ENCODE measurements at regions not wholly inside any gene's neighbourhood (a gene's known extent, or its start where the extent isn't known, plus 50 kb on each side); places are given as distances from the start of the nearest gene placed in this dataset.
"Not testable (repeated sequence)": the region's sequence is repeated elsewhere in the genome, so short reads cannot be mapped to it uniquely, and the experiment has no call there.

DNA sequence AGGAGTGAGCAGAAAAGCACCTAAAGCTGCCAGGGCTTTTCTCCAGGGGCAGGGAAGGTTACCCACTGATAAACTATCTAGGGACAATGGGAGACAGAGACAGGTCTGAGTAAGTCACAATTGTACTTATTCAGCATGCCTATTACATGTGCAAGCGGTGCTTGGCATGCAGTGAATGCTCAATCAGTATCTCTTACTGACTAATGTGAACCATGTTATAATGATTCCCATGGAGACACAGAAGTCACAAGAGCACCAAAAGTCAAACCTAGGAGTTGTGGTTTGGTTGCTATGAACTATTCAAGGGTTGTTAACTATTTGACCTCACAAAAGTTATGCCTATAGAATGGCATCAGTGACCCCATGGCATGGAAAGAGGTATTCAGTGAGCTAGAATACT is 50.0 kb upstream of the RASGRP1 start:
- DNase-seq, result no peak

DNA sequence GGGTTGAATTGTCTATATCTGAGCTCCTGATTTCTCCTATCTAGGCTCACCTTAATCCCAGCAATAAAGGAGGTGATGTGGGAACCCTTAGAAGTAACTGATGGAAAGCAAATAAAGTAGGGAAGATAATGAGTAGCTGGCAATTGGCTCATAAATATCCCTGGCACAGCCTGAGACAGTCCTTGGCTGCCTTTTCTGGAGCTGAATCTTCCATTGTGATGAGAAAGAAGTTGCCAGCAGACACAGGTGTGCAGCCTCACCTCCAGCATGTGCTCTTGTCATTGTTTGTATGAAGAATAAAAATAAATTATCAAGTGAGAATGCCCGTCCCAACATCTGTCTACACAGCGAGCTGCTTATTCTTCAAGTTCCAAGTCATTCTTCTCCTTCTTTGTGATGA is 53.2 kb upstream of the RASGRP1 start:
- DNase-seq, result no peak

DNA sequence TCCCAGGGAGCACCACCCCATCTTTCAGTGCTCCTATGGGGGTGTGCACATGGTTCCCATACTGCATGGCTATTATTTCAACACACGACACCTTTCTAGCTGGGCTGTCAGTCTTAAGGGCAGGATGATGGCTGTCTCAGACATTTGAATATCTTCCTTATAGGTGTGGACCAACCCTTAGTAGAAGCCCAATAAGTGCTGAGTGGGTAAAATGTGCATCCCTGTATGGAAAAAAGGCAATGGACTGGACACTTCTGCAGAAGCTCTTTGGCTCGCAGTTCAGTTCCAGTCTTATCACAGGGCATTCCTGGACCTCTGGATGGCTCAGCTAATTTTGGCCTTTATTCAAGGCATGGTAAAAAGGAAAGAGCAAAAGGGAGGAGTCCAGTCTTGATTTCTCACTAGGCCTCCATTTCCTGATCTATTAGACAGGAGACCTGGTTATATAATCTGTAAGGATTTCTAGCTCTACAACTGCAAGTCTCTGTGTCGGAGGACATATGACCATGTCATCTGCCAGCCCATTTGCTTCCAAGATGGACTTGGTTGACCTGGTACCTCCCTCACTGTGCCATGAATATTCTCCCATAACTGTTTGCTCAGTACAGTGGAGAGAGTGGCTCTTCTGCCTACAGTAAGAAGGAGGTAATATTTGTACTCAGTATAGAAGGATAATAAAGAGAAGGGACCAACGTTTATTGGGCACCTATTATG is 53.8 kb upstream of the RASGRP1 start:
- no peak for DNase-seq

DNA sequence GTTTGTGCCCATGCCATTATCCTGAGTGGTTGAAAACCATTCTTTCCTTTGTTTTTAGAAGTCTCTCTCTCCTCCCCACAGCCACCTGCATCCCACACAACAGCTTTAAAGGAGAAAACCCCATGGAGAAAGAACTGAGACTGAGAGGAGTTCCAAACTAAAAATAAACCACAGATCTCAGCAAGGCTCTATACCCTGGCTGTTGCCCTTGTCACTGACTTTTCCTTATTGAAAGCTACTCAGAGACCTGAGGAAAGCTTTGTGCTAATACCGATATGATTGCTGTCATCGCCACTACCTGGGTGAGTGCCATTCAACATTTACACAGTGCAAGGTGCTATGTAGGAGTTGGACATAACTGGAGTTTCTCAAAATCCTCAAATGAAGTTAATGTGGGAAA is 55.5 kb upstream of the RASGRP1 start:
- DNase-seq, result no peak

DNA sequence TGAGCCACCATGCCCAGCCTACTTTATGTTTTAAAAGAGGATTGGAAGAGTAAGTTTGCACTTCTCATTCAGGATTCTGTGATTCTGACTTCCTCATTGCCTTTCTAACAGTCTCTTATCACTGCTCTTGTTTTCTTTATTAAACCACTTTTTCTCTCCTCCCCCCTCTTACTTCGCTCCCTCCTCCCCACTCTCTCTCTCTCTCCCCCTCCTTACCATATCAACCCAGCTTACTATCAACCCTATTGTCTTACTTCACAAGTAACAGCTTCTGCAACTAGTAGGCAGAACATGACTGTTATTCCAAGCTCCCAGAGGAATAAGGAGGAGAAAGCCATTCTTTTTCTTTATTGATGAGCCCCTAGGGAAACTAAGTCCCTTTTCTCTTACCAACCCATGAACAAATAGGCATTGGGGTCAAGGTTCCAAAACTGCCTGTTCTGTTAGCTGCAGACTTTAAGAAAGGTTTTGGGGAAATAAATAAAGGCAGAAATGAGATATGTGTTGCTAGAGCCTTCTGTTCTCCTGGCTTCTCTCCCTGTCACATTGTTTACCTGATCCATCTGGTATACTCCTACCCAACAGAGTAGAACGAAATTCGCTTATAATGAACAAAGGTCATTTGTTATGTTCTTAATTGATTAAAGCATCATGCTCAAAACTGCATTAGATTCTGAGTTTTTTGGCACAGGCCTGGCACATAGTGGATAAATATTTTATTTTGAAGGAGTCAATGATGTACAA is 56.4 kb upstream of the RASGRP1 start:
- DNase-seq, result peak; percentile 98

DNA sequence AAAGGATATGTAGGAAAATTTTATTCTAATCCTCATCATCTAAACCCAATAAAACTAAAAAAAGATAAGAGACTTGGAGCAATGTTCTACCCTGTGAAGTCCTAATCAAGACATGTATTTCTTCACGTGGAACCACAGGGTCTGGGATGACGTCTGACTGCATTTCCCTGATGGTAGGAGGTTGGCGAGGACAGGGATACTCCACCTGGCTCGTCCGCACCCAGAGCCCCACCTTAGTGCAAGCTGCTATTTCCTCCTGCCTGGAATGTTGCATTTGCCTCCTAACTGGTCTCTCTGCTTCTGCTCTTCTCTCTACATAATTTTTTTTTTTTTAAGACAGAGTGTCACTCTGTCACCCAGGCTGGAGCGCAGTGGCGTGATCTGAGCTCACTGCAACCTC is 57.7 kb upstream of the RASGRP1 start:
- no peak for DNase-seq

DNA sequence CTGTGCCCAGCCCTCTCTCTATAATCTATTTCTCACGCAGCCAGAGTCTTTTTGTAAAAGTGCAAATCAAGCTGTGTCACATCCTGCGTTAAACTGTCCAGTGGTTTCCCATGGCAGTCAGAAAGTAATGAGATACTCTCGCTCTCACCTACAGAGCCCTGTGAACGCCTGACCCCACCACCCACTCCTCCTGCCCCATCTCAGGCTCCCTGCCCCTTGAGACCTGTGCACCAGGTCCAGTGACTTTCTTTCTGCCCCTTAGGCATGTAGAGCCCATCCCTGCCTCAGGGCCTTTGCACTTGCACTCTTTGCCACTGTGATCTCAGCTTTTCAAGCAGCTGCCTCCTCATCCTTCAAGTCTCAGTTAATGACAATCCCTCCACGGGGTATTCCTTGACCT is 58.3 kb upstream of the RASGRP1 start:
- DNase-seq, result no peak

DNA sequence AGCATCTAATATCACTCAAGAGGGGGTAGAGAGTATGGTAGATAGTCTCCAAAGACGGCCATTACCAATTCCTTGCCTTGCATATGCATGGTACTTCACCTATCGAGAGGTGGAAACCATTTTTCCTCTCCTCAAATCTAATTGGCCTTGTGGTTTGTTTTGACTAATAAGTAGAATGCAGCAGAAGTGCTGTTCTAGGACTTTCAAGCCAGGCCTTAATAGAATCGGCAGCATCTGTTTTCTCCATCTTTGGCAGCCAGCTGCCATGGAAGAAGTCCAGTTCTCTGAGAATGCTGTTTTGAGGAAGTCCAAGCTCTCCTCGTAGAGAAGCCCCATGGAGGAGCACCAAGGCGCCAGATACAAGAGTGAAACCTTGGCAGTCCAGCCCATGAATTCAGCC is 59.1 kb upstream of the RASGRP1 start:
- DNase-seq, result no peak

DNA sequence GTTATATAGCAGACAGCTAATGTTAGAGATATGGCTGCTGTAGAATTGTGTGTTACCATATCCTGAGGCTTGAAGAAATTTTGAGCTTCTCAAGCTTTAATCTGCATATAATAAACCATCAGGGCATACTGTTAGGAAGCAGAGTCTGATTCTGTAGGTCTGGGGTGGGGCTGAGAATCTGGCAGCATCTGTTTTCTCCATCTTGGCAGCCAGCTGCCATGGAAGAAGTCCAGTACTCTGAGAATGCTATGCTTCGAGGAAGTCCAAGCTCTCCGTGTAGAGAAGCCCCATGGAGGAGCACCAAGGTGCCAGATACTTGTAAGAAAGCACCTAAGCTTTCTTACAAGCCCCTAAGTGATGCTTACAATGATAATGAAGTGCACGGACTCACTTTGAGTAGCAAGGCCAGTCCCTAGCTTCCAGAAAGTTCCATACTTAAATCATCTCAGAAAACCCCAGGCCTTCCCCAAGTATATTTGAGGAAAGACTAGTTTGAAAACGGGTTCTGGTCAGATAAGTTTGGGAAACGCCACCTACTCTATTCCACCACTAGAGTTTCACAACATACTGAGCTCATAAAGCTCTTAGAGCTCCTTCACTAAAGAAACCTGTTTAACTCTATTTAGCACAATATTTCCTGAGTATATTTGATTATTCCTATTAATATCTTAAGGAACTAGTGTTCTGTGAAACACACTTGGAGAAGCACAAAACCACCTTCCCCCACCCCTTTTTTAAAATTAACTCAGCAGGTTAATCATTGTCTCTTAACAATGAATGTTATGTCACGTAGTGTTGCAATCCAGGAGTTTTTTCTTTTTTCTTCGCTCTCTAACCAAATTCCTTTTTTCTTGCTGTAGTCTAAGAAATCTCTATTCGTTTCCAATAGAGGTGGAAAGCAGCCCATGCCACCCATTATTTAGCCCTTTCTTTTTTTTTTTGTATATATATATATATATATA is 59.9 kb upstream of the RASGRP1 start:
- DNase-seq, result peak; percentile 22

DNA sequence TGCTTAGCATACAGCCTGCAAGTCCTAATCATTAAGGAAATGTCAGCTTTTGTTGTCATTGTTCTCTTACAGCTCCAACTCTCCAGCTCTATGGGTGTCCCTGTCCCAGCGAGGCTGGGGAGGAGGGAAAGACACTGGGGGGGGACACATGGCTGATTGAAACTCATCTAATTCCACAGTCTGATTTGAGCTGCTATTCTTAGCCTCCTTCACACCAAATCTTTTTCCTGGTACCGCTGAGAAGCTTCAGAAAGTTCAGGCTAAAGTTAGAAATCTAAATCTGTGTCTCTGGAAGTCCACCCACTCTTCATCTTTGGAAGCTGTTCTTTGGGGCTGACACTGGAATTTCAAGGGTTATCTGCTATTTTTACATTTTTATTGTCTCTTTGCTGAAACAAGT is 61.3 kb upstream of the RASGRP1 start:
- no peak for DNase-seq

DNA sequence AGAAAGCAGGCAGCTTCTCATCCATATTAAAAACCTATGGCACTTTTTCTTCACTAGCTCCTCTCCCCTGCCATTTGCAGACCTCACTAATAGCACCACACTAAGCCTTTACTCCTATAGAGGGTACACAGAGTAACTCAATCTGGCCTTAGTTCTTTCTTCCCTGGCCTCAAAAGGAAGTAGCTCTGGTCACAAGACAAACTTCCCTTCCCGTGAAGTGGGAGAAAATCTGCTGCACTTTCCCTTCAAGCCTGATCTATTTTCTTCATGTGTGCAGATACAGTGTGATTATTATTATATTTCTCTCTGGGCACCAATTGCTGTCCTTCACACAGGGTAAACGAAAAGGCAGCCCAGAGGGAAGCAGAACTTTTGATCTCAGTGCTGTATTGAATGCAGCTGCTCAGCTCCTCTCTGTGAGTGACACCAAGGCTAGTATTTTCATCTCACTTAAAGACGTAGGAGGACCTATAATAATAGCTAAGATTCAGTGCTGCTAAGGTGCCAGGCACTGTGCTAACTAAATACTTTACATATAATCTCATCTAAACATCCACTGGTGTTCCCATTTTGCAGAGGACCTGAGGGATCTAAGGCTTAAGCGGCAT is 61.9 kb upstream of the RASGRP1 start:
- DNase-seq, result no peak

DNA sequence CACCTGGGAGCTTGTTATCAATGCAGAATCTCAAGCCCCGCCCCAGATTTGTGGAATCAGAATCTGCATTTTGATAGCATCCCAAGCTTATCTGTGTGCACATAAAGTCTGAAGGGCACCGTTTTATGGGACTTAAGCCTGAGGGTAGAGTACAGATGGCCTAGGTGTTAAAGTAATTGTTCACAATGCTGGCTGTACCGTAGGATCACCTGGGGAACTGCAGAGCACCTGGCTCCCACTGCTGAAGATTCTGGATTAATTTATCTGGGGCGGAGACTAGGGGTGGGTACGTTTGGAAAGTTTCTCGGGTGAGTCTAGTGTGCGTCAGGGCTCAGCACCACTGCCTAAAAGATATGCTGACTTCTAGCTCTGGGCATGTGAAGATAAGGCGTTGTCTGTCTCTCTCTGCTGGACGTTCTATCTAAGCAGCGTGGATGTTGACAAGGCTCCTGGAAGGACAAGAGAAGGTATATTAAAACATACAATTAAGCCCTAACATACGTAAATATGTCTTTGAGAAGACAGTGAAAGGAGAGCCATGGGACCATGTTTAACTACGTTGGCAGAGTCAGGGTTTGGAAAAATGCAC is 63.2 kb upstream of the RASGRP1 start:
- peak; percentile 72 for DNase-seq

DNA sequence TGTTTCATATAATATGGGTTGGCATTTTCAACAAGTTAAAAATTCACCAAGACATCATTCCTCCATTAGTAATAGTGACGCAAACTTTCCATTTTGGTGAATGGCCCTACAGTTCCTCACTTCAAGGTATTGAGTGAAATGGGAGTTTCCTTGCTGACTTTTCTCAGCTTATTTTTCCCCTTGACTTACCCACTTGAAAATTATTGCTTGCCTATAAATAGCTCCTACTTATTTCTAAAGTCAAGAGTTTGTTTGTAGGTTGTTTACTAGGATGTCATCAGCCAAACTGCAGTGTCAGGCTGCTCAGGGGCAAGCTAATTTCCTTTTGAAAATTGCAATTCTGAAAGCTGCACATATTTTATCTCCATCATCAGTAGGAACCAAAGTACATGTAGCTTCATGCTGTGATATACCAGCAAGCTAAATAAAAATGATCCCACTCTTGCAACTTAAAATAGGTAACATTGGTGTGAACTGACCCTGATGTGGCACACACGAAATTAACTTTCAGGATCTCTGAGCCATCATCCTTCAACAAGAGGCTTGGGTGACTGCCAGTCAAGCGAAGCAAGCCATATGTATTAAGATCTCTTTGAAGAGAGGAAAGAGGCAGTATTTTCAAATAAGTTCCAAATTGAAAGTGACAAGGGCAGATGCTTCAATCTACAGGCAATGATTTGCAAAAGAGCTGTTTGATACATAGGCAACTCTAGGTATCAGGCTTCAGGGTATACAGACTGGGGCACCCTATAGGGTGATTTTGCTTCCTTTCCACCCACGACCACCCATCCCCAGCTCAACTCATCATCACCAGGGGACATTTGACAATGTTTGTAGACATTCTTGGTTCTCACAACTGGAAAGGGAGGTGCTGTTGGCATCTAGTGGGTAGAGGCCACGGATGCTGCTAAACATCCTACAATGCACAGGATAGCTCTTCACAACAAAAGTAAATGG is 66.8 kb upstream of the RASGRP1 start:
- no peak for DNase-seq

DNA sequence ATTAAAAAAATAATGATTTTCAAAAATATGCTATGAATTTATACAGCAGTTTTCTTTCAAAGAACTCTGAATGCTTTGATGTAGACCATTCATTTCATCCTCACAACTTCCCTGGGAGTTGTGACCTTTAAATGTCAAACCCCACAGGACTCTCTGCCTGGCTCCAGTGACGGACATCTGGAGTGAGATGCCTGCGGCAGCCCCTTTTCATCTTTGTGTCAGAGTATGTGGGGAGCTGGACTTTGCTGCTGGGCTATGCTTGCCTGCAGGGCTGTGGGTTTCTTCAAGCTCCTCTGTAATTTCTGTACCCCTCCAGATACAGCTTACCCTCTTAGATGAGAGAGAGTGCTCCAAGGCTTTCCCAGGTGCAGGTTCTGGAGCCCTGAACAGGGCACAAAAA is 70.6 kb upstream of the RASGRP1 start:
- no peak for DNase-seq

DNA sequence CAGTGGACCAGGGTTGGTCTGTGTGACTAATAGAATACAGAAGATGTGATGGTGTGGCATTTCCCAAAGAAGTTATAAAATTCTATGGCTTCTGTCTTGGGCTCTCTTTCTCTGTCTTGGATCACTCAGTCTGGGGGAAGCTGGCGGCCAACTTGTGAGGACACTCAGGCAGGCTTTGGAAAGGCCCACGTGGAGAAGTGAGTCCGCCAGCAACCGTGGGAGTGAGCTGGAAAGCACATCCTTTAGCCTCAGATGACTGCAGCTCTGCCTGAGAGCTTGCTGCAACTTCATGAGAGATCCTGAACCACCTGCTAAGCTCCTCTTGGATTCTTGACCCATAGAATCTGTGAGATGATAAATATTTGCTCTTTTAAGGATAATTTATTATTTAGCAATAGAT is 72.0 kb upstream of the RASGRP1 start:
- no peak for DNase-seq

DNA sequence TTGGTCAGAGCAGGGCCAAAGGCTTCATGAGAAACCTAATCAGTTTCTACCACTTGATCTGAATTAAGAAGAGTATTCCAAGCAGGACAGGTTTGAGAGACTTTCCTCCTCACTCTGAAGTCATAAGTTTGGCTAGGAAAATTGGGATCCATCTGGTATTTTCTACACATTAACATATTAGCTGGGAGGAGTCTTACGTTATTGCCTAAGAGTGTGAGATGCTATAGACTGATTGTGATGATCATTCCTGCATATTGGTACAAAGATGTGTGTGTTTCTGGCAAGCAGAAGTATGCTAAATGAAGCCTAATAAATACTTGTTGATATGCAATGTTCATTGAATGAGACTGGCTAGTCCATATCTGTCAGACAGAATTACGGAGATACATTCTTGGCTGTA is 73.5 kb upstream of the RASGRP1 start:
- DNase-seq, result no peak

DNA sequence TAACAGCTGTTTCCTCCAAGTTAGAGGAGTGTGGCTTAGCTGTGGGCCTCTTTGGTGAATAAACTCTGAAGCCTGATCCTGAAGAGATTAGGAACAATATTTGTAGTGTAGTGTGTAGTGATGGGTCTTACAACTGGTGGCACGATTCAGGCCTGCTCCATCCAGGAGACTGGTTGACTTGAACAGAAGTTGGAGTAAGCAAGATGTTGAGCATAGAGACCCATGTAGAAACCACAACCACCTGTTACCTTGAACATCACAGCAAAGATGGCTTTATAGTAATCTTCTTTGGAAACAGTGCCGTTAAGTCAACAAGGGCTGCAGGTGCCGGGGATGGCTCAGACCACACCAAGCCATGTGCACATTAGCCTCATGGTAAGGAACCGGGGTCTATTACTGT is 74.2 kb upstream of the RASGRP1 start:
- DNase-seq, result no peak

DNA sequence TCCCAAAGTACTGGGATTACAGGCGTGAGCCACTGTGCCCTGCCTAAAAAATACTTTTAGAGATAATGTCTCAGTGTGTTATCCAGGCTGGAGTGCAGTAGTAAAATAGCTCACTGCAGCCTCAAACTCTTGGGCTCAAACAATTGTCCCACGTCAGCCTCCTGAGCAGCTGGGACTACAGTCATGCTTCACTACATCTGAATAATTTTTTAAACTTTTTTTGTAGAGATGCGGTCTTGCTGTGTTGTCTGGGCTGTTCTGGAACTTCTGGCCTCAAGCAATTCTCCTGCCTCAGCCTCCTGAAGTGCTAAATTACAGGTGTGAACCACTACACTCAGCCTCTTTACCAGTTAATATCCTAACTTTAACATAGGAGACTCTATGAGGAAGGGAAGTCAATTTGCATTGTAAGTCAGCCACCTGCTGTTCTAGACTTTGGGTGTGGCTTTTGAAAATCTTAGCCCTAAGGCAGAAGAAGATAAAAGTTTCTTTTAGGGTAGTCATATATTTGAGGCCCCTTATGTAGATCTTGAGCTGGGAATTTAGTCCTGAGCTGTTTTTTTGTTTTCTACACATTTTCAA is 78.2 kb upstream of the RASGRP1 start:
- no peak for DNase-seq

DNA sequence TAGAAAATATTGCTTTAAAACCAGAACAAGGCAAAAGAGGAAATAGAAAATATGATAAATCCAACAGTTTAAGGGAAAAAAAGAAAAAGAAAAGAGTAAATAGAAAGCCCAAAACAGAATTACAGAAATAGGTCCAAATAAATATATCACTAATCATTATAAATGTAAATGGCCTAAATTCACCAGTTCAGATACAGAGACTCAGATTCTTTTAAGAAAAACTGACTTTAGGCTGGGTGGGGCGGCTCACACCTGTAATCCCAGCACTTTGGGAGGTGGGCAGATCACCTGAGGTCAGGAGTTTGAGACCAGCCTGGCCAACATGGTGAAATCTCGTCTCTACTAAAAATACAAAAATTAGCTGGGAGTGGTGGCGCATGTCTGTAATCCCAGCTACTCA is 79.7 kb upstream of the RASGRP1 start:
- not testable (repeated sequence) for DNase-seq

DNA sequence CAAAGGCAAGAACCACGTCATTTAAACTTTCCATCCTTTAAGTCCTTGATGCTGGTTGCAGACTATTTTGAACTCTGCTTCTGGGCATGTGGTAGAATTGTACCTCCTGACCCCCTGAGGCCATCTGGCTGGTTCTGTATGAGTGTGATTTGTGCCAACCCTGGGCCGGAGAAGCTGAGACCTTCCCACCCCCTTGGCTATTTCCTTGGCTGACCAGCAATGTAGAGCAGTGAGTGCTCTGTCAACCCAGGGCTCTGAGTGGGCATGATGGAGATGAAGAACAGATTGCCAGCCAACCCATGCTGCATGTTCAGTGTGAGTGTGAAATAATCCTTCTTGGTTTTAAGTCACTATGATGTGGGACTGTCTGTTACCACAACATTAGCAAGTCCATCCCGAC is 82.1 kb upstream of the RASGRP1 start:
- DNase-seq, result no peak

DNA sequence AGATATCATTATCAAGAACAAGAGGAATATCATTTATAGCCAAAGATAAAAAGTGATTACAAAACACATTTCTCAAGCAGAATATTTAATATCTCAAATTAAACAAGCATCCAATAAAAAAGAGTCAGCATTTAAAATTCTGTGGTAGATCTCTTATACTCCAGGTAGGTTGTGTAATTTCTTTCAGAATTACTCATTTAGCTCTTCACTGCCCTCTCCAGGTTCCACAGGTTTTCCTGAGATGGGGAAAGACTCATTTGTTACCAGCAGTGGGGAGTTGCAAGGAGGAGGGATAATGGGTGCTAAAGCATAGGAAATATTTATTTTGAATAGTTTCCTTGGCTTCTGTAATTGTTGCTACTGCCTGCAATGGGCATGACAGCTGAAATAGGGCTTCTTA is 83.1 kb upstream of the RASGRP1 start:
- DNase-seq, result peak; percentile 41

Measured in NCI-H2171 treated with DMSO at 0.1 percent for 48 hours (cell line).